Right renal cortex interstitium (tissue), 3 donors: ENCODE measurements at regions not wholly inside any gene's neighbourhood (a gene's known extent, or its start where the extent isn't known, plus 50 kb on each side); places are given as distances from the start of the nearest gene placed in this dataset.
"Not testable (repeated sequence)": the region's sequence is repeated elsewhere in the genome, so short reads cannot be mapped to it uniquely, and the experiment has no call there.

ENCODE experiments used
- DNase-seq, 3 donors: peaks; one replicate each; pipeline ENCODE4 v3.0.0-alpha.2; 2013; ENCODE audit warnings: low read depth in 3 of 3, low spot score in 2 of 3

DNA sequence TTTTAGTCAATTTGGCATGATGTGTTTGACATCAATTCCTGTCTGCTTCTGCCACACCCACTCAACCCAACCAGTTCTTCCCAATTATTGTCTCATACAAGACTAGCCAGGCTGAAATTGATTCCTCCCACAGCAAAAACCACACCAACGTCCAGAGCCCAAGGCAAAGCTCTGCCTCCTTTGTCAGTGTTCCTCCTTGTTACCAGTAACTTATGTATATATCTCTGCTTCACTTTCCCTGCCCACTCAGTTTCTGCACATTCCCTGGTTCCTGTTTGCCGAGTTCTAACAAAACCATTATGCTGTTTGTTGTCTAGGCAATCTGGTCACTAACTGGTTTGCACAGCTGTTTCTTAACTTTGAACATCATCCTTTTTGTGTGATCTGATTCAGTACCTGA lies 547.9 kb upstream of the PTCHD4 start:
- DNase-seq, result no peak

GRCh38 chr6:48641544-48641943 lies 530.5 kb upstream of the PTCHD4 start:
- no peak for DNase-seq

- not testable (repeated sequence) for DNase-seq
Observed at GRCh38 chr6:48638796-48639195, 527.8 kb upstream of the PTCHD4 start.

DNA sequence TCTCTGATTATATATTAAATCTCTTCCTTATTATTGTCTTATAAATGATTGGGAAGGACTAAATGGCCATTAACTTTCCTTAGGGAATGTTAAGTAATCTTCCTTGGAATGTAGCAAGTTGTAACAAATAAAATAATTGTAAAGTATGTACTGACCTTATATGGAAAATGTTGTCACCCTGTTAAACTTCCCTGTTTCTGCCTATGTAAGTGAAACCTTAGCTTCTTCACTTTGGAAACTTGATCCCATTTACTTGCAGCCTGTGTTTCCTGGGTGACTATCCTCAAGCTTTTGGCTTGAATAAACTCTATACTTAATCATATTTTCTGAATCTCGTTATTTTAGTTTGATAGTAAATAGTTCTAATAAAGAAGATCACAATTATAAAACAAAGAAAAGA lies 519.5 kb upstream of the PTCHD4 start:
- DNase-seq, result no peak

- no peak for DNase-seq
Observed at GRCh38 chr6:48628316-48628715, 517.3 kb upstream of the PTCHD4 start.

DNA sequence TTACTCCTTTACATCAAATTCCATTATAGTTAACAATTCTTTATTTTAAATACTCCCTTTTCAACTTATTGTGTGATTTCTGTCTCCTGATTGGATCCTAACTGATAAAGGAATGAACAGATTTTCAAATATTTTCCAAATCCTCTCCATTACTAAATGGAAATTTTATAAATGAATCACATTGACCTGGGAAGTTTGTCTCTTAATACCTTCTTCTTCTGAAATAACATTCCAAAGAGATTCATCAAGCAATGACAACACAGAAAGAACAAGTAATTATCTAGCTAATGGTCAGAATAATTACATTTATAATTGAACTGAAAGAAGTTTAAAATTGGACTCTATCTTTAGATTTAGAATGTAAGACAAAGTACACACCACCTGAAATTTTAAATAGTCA lies 515.4 kb upstream of the PTCHD4 start:
- DNase-seq, result no peak

GRCh38 chr6:48624631-48625030 lies 513.6 kb upstream of the PTCHD4 start:
- no peak for DNase-seq

DNA sequence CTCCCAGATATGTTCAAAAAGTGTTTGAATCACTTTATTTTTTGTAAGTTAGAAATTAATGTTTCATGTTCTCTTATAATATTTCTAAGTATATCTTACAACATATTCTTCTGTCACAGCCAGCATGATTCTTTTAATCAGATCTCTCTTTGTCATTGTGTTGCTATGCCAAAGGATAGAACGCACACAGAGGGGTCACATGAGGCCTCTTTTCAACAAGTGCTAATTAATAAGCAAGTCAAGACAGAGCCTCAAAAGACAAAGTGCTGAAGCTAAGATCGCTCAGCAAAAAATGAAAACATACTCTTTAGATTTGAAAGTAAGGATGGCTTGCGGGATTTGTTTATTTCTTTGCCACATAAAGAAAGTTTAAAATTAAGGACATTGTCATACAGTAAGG lies 508.8 kb upstream of the PTCHD4 start:
- no peak for DNase-seq

DNA sequence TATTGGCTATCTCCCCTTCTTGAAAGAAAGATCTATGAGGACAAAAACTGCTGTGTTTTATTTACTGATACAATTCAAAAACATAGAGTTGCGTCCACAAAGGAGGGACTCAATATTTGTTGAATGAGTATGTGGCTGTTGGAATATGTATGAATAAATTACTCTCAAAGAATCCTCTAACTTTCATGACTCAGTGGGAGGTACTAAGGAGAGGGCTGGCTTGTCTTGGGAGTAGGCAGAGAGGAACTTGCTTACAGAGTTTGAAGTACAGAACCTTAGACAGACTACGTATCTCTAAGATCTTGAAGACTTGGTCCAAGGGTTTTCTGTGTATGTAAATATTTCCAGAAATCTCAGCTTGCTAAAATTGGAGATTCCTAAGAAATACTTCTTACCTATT lies 504.0 kb upstream of the PTCHD4 start:
- DNase-seq, result no peak

- no peak for DNase-seq
Observed at GRCh38 chr6:48614326-48614725, 503.3 kb upstream of the PTCHD4 start.

GRCh38 chr6:48613231-48613949 lies 502.4 kb upstream of the PTCHD4 start:
- peak in 1 of 3 donors; percentile 3 for DNase-seq

- no peak for DNase-seq
Observed at GRCh38 chr6:48611332-48611731, 500.3 kb upstream of the PTCHD4 start.

GRCh38 chr6:48610846-48611245 lies 499.8 kb upstream of the PTCHD4 start:
- no peak for DNase-seq

GRCh38 chr6:48606618-48607017 lies 495.6 kb upstream of the PTCHD4 start:
- DNase-seq, result no peak

DNA sequence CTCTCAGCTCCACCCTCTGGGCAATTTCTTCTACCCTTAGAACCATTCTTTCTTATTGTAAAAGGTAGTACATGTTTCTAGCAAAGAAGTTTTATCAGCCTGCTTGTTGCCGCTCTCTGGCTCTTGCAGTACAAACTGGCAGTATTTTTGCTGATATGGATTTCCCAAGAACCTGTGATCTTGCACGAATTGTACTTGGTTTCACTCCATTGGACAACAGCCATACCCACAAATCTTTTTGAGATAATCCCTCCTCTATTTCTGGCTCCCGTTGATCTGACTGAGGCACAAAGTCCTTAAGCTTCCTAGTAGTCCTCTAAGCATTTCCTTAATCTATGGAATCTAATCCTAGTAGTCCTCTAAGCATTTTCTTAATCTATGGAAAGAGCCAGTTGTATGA lies 487.0 kb upstream of the PTCHD4 start:
- no peak for DNase-seq

DNA sequence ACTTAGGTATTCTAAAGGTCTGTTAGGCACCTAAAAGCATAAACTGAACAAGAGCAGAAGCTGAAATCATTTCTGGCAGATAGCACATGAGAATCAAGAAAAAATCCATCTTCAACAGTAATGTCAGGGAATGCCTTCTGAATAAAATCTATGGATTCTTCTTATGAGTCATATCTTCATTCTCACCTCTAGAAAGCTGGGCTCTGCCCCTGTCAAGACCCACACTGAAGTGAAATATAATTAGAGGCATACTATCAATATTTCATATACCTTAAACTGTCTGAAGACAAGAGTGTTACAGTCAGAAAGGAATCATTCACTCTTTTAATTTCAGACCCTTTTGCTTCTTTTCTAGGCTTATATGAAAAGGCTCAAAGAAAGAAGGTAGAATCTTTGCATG lies 485.8 kb upstream of the PTCHD4 start:
- DNase-seq, result no peak

GRCh38 chr6:48591158-48591557 lies 480.2 kb upstream of the PTCHD4 start:
- DNase-seq, result not testable (repeated sequence)

DNA sequence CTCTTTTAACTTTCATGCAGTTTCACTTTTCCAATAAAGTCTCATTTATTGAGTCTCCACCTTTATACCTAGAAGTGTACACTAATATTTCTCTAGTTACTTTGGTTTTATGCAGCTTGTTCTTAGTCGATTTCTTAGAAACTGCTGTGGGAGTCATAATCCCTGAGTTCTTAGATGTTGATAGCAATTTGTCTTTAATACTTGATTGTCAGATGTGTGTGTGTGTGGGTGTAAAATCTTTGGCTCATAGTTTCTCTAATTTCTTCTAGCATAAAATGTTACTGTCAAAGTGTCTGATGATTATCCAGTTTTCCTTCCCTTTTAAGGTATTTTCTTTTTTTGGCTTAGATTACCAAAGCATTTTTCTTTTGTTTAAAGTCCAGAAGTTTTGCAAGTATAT lies 473.8 kb upstream of the PTCHD4 start:
- DNase-seq, result no peak

DNA sequence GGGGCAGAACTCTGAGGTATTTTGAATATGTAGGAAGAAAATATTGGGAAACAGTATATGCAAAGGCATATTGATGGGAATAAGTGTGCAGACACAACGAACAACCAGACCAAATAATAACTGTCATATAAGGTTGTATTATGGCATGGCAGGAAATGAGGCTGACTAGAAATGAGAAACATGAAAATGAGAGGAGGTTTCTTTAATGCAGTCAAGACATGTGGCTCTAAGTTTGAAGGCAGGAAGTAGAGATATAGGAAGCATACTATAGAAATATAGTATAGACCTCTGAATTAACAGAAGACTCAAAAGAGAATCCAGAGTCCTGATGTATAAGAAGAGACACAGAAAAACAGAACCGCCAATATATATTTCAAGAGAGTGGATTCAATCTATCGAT lies 459.7 kb upstream of the PTCHD4 start:
- no peak for DNase-seq

DNA sequence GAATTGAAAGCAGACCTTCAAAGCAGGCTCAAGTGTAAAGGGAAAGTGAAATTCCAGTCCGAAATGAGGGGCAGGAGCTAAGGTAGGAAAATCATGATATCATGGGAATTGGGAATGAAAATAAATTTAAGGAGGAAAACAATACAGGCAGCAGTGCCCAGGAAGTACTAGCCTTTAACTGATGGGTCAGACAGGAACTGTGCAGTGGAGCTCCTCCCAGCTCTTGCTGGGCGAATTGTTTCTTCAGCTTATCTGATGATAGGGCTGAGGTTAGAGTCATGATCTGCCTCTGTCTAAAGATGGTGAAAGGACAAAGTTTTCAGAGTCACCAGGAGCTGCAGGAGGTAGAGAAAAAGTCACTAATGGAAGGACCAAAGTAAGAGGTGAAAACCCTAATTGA lies 457.9 kb upstream of the PTCHD4 start:
- DNase-seq, result no peak

- no peak for DNase-seq
Observed at GRCh38 chr6:48567016-48567415, 456.0 kb upstream of the PTCHD4 start.

DNA sequence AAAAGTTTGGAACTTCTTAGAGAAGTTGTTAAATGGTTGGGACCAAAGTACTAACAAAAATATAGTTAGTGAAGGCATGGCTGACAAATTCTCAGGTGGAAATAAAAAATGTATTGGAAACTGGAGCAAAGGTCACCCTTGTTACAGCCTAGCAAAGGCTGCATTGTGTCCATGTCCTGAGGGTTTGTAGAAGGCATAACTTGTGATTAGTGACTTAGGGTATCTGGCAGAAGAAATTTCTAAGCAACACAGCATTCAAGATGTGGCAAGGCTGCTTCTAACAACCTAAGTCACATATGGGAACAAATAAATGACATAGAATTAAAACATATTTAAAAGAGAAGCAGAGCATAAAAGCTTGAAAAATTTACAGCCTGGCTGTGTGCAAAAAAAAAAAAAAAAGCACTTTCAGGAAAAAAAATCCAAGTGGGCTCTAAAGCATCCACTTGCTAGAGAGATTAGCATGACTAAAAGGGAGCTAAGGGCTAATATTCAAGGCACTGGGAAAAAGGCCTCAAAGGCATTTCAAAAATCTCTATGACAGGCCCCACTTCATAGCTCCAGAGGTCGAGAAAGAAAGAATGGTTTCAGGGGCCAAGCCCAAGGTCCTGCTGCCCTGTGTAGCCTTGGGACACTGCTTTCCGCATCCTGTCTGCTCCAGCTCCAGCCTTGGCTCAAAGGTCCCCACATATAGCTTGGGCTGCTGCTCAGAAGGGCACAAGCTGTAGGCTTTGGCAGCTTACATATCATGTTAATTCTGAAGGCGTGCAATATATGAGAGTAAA lies 453.2 kb upstream of the PTCHD4 start:
- no peak for DNase-seq
